Activated CD8-positive, alpha-beta memory T cell treated with anti-CD3 and anti-CD28 coated beads for 24 hours (primary cell): ENCODE measurements at regions not wholly inside any gene's neighbourhood (a gene's known extent, or its start where the extent isn't known, plus 50 kb on each side); places are given as distances from the start of the nearest gene placed in this dataset.
"Not testable (repeated sequence)": the region's sequence is repeated elsewhere in the genome, so short reads cannot be mapped to it uniquely, and the experiment has no call there.

ENCODE experiments used
- DNase-seq: peaks from one replicate; pipeline ENCODE4 v3.0.0-alpha.2; 2020

DNA sequence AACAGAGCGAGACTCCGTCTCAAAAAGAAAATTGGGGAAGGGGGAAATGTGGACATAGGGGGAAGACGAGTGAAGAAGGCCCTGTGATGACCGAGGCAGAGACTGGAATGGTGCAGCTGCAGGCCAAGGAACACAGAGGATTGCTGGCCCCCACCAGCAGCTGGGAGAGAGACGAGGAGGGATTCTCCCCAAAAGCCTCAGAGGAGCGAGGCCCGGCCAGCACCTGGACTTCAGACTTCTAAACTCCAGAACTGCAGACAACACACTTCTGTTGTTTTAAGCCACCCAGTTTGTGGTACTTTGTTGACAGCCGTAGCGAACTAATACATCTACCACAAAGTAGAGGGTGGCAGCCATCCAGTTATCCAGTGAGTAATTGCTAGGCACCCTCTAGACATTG is 124.6 kb downstream of the ATPSCKMT start:
- no peak for DNase-seq

DNA sequence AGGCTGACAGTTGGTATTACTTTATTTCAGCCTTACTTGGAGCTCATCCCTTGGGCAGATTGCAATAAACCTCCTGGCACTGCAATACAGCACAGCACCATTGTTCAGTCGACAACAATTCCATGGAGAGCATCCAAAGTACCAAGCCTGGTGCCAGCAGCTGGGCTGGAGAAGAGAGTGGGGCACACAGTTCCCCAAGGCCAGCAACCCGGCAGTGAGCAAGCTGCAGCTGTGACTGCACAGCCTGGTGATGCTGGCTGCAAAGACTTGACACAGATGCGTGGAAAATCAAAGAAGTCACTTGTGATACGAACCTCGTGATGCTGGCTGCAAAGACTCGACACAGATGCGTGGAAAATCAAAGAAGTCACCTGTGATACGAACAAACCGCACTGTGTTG is 125.4 kb downstream of the ATPSCKMT start:
- no peak for DNase-seq

DNA sequence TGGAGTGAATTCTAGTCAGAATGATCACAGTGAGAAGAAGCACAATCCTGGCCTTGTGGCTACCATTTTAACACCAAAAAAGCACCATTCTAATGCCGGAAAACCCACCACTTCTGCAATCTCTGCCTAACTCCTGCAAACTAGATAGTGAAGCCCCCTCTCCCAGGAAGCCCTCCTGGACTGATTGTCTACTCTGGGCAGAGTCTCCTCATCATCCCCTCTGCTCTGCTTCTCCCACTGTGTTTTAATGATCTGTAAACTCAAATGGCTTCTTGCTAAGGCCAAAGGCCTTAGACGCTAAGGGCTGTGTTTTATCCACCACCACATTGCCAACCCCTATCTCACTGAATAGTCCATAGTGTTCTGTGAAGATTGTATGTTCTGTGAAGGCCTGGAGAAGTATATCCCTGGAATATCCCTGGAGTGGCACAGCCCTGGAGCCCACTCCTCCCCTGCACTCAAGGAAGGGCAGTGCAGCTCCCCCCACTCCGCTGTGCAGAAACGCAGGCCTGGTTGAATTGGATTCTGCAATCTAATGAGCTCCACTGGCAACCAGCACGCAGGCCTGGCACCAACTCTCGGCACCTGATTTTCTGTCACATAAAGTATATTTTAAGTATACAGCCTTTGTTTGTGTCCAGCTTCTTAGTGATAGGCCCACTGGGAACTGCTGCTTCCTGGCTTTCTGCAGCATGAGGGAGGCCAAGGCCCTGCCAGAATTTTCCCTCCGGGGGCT is 126.3 kb downstream of the ATPSCKMT start:
- DNase-seq = no peak

DNA sequence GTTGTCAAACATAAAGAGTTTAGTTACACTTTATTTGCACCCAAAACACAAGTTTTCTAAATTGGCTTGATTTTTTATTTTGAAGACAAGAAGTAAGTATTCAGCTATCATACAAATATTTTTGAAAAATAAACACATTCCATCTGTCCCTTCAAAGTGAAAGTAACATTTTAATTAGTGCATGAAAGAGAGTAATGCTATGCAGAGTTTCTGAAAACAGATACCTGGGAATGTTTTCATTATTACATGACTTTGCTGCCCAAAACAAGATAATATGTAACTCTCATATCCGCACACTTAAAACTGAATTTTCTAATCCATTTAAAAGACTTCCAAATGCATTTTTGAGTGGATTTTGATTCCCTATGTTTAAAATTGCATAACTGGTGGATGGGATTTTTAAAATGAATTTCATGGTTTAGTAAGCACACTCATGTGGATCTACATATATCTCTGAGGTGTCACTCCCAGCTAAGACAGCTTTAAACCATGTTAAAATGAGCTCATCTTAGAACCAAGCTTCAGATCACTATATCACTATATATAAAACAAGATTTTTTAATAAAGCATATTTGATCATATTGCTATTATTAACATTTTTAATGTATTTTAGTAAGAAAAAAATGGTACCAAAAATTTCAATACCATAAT is 127.5 kb downstream of the ATPSCKMT start:
- DNase-seq = no peak

DNA sequence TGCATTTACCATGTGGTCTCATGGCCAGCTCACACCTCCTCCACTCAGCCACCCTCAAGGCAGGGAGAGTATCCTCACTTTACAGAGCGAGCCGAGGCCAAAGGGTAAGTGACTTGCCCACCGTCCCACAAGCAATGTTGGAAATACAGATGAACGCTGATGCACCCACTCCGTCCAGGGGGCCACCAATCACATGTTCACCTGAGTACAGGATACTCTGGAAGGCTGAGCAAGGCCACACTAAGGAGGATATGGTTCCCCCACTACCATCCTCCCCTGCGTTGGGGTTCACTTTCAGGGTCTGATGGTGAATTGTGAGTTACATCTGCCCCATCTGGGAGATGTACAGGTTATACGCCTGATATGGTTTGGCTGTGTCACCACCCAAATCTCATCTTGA is 128.8 kb downstream of the ATPSCKMT start:
- DNase-seq = no peak

DNA sequence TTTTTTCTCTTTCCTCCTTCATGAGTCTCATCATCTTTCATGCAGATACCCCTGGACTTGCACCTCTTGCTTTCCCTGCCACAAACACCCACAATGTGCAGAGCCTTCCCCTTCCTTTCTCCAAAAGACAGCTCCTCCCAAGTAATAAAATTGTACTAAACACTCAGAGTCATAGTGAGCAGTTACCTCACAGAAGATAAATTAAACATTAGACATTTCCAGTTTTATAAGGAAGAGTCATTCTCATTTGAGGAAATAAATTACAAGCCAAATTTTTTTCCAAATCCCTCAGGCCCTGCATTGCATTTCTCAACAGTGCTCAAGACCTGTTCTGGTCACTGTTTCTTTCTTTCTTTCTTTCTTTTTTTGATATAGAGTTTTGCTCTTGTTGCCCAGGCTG is 131.5 kb downstream of the ATPSCKMT start:
- DNase-seq = no peak

DNA sequence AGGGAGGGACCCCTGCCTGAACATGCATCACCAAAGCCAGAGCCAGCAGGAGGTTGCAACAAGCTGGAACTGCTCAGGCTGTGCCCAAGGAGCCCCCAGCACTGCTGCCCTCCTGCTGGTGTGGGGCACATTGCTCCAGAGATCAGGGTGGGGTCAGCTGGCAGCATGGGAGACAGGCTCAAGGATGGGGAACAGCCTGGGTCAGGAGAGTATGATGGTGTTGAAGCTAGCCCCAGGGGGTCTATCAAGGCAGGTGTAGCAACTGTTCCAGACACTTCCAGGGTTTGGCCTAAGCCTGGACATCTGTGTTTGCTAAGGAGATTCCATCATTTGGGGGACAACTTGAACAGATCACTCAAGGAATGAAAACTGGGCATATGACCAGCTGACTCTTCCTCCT is 133.1 kb downstream of the ATPSCKMT start:
- peak; percentile 33 for DNase-seq

DNA sequence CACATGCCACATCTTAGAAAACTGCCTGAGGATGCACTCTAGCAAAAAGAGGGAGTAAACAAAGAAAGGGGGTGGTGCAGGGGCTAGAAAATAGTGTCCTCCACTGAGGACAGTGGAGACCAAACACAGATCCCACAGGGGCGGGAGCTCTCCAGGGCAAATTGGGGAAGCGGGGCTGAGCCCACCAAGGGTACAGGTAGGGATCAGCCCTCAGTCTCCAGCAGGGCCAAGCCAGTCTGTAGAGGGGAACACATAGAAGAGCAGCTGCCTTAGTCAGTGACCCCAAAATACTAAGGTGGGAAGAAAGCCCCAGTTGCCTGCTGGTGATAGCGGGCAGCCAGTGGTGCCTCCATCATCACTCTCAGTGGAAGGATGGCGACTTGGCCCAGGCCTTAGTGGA is 134.0 kb downstream of the ATPSCKMT start:
- no peak for DNase-seq

DNA sequence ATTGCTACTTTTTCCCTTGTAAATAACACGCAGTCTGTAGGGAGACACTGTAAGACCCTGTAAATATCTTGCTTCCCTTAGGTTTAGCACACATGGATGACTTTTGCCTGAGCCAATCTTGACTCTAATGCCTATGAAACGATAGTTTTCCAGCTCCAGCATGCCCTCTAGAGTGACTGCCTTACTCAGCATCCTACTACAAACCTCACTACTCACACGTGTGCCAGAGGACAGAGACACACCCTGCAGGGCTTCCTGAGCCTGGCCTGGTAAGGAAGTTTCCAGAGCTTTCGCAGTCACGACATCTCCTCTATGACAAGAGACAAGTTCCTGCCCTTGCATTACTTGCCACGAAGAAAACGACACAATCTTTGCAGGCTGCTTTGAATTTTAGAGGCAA is 138.1 kb downstream of the ATPSCKMT start:
- no peak for DNase-seq

DNA sequence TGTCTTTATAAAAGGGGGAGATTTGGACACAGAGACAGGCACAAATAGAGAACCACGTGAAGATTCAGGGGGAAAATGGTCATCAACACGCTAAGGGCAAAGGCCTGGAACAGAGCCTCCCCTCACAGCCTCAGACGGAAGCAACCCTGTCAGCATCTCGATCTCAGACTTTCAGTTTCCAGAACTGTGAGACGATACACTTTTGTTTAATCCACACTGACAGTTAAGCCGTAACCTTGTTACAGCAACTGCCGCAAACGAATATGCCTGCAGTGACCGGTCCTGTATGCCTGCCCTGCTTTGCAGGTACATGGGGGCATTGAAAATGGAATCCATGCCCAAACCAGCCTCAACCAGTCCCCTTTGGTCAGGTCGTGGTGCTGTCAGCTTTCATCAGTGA is 139.5 kb downstream of the ATPSCKMT start:
- no peak for DNase-seq

DNA sequence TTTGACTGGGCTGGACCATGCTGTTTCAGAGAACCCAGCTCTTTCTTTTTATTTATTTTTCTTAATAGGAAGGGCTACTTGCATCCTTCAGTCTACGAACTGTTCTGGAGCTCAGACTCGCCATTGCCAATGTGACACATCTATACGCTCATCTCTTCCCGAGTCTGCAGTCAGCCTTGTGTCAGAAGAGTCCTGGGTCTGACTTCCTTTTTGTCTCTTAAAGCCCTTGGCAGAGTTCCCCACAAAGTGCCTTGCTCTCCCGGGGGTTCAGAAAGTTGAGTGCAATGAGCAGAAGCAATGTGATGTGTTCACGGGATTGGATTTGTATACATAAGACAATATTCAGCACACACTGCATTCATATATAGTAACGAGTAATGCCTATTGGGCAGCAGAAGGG is 140.4 kb downstream of the ATPSCKMT start:
- DNase-seq = no peak

DNA sequence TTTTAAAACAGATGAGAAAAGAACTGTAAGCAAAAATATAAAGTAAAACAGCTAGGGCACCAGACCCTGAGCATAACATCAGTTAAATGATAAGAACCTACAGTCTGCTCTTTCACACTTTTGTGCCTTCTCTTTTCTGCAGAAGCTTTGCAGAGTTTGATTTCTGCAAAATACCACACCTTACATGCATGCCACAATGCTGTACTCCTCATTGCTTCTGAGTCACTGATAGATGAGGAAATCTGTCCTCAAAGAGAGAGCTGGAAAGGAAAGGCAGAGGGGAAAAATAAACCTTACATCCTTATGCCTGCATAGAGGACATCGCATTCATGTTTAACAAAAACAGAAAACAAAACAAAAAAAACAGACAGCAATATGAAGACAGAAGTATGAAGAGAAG is 142.9 kb downstream of the ATPSCKMT start:
- DNase-seq = no peak

DNA sequence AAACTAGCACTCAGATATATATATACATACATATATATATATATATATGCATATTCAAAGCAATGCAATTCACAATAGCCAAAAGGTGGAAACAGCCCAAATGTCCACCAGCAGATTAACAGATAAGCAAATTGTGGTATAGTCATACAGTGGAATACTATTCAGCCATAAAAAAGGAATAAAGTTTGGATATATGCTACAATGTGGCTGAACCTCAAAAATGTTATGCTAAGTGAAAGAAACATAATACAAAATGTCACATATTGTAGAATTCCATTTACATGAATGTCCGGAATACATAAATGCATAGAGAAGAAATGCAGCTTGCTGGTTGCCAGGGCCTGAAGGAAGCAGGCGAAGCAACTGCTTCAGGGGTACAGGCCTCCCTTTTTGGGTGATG is 143.4 kb downstream of the ATPSCKMT start:
- no peak for DNase-seq

DNA sequence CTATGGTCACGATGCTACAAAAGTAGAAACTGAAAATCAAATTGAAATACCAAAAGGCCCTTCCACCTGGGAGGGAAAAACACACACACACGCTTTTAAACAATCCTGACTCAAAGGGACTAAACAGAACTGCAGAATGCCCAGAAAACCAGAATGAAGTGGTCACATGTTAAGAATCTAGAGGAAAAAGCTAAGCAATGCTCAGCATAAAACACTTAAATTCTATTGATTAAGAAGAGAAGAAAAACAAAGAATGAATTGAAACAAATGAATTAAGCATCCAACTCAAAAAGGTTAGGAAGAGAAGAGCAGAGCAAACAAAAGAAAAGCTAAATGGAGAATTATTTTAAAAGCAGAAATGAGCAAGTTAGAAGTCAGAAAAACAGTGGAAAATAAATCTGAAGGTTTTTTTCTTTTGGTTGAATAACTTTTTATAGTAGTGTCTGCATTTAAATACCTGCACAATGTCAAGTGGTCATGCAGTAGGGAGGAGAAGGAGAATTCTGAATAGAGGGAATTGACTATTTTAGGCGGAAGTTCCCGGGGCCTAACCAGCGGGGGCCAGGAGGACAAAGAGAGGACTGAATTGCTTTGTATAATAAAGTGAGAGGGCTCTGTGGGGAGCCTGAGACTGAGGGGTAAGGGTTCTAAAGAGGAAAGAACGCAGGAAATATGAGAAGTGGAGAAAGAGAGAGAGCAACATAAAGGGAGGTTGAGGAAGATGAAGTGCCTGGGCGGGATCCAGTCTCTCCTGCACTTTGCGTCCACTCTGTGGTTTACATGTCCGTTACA is 146.8 kb downstream of the ATPSCKMT start:
- no peak for DNase-seq

DNA sequence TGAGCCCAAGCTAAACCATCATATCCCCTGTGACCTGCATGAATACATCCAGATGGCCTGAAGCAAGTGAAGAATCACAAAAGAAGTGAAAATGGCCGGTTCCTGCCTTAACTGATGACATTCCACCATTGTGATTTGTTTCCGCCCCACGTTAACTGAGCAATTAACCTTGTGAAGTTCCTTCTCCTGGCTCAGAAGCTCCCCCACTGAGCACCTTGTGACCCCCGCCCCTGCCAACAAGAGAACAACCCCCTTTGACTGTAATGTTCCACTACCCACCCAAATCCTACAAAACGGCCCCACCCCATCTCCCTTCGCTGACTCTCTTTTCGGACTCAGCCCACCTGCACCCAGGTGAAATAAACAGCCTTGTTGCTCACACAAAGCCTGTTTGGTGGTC is 147.5 kb downstream of the ATPSCKMT start:
- DNase-seq = not testable (repeated sequence)

DNA sequence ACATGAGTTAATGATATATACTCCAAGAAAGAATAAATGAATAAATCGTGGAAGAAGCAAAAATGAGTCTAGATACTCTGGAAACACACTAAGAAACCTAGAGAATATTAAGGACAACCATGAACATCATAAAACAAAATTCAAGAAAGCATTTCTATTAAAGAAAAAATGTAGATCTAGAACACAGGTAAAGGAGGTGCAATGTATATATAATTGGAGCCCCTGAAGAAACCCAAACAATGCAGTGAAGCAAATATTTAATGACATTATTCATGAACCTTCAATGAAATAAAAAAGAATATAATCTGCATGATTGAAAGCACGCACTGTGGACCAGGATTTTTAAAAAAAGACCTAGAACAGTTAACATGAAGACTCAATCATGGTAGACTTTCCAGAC is 150.1 kb downstream of the ATPSCKMT start:
- DNase-seq = no peak

DNA sequence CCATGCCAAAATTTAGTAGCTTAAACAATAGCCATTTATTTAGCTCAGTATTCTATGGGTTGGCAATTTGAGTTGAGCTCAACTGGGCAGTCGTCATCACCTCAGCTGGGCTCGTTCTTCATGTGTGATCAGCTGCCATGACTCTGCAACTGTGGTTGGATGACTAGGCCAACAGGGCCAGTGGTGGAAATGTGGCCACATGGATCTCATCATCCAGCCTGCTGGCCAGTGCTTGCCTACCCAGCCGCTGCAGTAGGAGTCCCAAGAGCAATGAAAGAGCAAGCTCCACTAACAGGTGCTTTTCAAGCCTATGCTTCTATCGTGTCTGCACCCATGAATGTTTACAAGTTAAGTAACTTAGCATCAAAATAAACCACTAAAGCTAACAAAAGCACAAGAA is 158.0 kb downstream of the ATPSCKMT start:
- DNase-seq = no peak

DNA sequence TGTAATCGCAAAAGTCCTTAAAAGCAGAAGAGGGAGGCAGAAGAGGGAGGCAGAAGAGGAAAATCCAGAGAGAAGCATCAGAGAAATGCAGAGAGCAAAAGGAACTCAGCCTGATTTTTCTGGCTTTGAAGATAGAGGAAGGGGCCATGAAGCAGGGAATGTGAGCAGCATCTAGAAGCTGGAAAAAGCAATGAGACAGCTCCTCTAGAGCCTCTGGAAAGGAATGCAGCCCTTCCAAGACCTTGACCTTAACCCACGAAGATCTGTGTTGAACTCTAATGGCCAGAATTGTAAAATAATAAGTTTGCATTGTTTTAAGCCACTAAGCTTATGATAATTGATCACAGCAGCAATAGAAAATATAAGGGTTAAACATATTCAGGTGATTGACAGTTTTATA is 159.6 kb downstream of the ATPSCKMT start:
- DNase-seq = no peak

DNA sequence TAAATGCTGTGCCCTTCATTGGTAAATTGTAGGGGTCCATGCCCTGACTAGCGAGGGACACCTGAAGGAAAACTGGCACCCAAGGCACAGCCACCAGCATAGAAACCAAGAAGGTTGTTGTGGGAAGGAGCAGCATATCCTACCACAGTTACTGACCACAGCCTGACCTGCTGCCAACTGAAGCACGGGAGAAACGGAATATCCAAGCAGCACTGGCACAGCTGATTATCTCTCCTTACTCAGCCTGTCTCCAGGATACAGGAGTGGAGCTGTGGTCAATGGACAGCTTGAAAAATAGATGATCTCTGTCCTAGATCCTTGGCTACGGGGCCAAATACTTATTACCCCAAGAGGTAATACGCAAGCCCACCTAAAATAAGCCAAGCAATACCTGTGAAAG is 164.5 kb downstream of the ATPSCKMT start:
- DNase-seq = no peak

DNA sequence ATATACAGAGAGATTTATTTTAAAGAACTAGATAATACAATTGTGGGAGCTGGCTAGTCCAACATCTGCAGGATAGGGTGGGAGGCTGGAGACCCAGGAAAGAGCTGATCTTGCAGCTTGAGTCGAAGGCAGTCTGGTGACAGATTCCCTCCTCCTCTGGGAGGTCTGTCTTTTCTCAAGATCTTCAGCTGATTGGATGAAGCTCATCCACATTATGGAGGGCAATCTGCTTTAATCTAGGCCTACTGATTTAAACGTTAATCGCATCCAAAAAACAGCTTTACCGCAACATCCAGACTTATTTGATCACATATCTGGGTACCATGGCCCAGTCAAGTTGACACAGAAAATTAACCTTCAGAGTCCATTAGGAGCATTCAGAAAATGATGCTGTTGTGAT is 168.1 kb downstream of the ATPSCKMT start:
- no peak for DNase-seq

DNA sequence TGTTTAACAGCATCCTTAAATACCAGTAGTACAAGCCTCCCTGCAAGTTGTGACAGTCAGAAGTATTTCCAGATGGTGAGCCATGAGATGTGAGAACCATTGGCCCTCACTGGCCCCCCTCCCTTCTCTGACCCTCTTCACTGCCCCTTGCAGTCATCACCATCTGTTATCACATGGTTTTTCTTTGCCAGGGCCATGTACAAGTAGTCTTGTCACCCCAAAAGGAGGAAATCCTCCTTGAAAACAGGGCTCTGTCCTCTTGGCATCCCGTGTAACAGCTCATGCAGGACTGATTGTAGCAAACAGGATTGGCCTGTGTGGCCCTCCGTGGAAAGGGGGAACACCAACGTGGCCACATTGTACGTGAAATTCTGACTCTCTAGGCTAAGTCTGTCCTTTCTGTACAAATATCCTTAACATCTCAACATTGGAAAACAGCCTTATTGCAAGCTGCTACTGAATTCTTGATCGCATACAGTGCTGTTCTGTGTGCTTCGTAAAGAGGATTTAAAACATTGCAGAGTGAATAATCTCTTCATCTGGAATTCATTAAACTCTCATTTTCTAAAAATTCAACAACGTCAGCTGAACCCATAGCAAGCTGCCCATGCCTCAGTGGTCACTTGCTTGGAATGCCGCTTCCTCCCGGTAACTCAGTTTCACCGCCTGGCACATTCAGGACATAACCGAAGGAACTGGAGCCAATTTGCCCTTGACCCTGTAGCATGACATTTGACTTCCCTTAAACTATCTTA is 171.7 kb downstream of the ATPSCKMT start:
- DNase-seq = no peak

DNA sequence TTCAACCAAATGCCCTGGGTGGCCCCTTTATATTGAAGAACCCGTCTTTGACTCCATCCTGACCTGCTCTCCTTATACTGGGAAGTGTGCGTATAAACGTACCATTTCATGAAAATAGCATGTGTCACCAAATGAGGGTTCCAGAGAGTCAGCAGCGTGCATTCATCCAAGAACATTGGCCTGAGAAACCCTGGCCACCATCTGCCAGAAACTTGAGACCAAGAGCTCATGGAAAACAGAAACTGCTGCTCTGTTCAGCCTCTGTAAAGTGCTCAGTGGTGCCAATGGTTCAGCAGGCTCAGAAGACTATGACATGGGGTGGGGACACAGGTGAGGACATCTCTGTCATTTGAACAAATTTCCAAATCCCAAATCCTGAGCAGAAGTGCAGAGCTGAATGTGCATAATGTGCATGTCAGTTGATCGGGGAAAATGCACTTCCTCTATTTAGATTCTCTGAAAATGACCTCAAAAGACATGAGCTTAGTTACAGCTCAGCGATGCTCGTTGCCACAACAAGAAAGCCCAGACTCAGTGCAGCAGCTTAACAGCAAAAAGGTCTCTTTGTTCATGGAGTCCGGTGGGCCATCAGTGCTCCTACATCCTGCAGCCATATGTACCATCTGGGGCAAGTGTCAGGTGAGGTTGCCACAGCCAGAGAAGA is 176.1 kb downstream of the ATPSCKMT start:
- DNase-seq = no peak
